ENCODE measurements at regions not wholly inside any gene's neighbourhood (a gene's known extent, or its start where the extent isn't known, plus 50 kb on each side); places are given as distances from the start of the nearest gene placed in this dataset.
"Not testable (repeated sequence)": the region's sequence is repeated elsewhere in the genome, so short reads cannot be mapped to it uniquely, and the experiment has no call there.

DNA sequence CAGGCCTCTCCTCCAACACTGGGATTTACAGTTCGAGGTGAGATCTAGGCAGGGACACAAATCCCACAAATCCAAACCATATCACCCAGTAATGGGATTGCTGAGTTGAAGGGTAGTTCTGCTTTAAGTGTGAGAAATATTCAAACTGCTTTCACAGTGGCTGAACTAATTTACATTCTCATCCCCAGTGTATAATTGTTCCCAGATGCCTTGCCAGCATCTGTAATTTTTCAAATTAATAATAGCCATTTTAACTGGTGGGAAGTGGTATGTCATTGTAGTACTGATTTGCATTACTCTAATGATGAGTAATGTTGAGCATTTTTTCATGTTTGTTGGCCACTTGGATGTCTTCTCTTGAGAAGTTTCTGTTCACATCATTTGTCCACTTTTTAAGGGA is 592.8 kb upstream of the GRM3 start:
- TF ChIP-seq, protein P1, sequence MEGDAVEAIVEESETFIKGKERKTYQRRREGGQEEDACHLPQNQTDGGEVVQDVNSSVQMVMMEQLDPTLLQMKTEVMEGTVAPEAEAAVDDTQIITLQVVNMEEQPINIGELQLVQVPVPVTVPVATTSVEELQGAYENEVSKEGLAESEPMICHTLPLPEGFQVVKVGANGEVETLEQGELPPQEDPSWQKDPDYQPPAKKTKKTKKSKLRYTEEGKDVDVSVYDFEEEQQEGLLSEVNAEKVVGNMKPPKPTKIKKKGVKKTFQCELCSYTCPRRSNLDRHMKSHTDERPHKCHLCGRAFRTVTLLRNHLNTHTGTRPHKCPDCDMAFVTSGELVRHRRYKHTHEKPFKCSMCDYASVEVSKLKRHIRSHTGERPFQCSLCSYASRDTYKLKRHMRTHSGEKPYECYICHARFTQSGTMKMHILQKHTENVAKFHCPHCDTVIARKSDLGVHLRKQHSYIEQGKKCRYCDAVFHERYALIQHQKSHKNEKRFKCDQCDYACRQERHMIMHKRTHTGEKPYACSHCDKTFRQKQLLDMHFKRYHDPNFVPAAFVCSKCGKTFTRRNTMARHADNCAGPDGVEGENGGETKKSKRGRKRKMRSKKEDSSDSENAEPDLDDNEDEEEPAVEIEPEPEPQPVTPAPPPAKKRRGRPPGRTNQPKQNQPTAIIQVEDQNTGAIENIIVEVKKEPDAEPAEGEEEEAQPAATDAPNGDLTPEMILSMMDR (IDR thresholded peaks at IDR 0.05), result no peak
- no peak for ATAC-seq (ENCODE audit: low FRiP score)
- no peak for DNase-seq (ENCODE audit: low spot score)

GRCh38 chr7:86049910-86050309 is 593.8 kb upstream of the GRM3 start:
- no peak for ATAC-seq (ENCODE audit: low FRiP score)
- no peak for DNase-seq (ENCODE audit: low spot score)
- TF ChIP-seq, protein P1 (IDR thresholded peaks at IDR 0.05), result no peak

DNA sequence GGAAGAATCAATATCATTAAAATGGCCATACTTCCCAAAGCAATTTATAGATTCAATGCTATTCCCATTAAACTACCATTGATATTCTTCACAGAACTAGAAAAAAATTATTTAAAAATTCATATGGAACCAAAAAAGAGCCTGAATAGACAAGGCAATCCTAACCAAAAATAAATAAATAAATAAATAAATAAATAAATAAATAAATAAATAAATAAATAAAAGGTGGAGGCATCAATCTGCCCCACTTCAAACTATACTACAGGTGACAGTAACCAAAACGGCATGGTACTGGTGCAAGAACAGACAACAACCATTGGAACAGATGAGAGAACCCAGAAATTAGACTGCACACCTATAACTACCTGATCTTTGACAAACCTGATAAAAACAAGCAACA is 598.5 kb upstream of the GRM3 start:
- ATAC-seq (ENCODE audit: low FRiP score); DNase-seq (ENCODE audit: low spot score): not testable (repeated sequence)

DNA sequence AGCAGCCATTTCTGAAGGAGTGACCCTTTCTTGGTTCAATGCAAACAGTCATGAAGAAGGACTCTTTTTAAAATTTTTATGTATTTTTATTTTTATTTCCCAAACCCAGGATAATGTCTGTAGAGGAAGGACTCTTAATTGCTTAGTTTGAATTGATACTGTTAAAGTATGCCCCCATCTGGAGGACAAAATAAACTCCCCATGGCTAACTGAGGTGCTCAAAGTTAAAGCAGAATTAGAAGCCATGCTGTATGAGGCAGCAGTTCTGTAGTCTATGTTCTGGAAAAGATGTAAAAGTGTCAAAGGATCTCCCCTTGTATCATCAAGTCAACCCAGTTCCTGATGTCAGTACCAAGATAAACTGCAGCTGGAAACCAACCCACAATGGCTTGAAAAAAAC is 617.9 kb upstream of the GRM3 start:
- no peak for ATAC-seq (ENCODE audit: low FRiP score)
- TF ChIP-seq, protein P1 (IDR thresholded peaks at IDR 0.05), result no peak
- DNase-seq (ENCODE audit: low spot score), result no peak

DNA sequence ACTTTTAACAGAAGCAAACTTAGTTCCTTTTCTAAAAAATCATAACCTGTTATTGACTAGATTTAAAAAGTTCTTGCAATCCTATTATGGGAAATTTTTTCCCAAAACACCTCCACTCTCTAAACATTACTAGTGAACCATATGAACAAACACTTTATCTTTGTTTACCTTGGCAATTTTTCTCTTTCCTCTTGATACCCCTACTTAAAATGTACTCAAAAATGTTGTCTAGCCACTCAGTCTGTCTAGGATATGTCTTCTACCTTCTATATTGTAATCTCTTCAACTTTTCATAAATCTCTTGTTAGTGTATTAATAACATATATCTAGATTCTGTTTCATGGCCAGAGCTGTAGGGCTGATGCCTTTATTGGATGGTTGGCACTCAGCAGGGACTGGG is 630.0 kb upstream of the GRM3 start:
- DNase-seq (ENCODE audit: low spot score) (no peak), ATAC-seq (ENCODE audit: low FRiP score) (no peak)
- TF ChIP-seq, protein P1 (IDR thresholded peaks at IDR 0.05), result no peak

GRCh38 chr7:86012971-86013370 is 630.7 kb upstream of the GRM3 start:
- ATAC-seq (ENCODE audit: low FRiP score) (no peak), DNase-seq (ENCODE audit: low spot score) (no peak)
- TF ChIP-seq, protein P1 (IDR thresholded peaks at IDR 0.05), result no peak

DNA sequence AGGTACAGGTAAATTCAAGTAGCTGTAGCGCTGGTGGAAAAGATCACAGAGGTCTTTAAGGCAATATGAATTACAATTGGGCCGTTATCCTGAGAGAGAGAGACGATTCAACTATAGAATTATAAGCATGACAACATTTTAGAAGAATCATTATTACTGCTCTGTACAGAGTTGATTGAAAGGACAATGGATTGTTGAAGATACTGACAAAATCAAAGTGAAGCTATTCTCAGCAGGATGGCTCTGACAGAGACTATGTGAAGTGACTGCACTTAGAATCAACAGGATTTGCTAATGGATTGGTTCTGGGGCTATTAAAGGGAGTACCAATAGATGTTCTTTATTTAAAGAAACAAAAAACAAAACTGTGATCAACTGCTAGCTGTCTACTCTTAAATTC is 634.8 kb upstream of the GRM3 start:
- ATAC-seq (ENCODE audit: low FRiP score) (no peak), DNase-seq (ENCODE audit: low spot score) (no peak)
- TF ChIP-seq, protein P1 (IDR thresholded peaks at IDR 0.05), result no peak

- TF ChIP-seq, protein P1 (IDR thresholded peaks at IDR 0.05), result no peak
- DNase-seq (ENCODE audit: low spot score) (no peak), ATAC-seq (ENCODE audit: low FRiP score) (no peak)
Measured at GRCh38 chr7:86006909-86007308, 636.8 kb upstream of the GRM3 start.
